HEK293 (cell line): ENCODE measurements at regions not wholly inside any gene's neighbourhood (a gene's known extent, or its start where the extent isn't known, plus 50 kb on each side); places are given as distances from the start of the nearest gene placed in this dataset.

Source experiments
- CTCF ChIA-PET: fragments of 350-600 bp; formaldehyde crosslinking; extraction: SDS; loops from one replicate; lab custom pipeline; 2021; ENCODE audit warnings: antibody characterized with exemption; lab: Yijun Ruan, JAX
- POLR2A ChIA-PET: fragments of 300-600 bp; formaldehyde crosslinking; extraction: SDS; loops from one replicate; lab custom pipeline; 2020; ENCODE audit warnings: antibody characterized with exemption, inconsistent platforms; lab: Yijun Ruan, JAX
- H3K27ac ChIP-seq: fragments of 200-500 bp; sonication (Bioruptor generic); 2 replicates; pipeline ENCODE4 v1.5.1; 2014; ENCODE audit warnings: low read depth, low read length, control low read depth, inconsistent platforms; ENCODE audit errors: extremely low read depth
- H3K36me3 ChIP-seq, 2 experiments: fragments of 200-500 bp in 1 of 2; sonication (Bioruptor generic) in 1 of 2; 1 replicate in 1 of 2; 2 replicates in 1 of 2; pipeline ENCODE4 v1.5.1; 2014 to 2017; ENCODE audit warnings: inconsistent platforms in 2 of 2, low read length in 2 of 2; ENCODE audit not compliant: control insufficient read depth in 2 of 2, insufficient read depth in 1 of 2
- H3K4me1 ChIP-seq: fragments of 200-500 bp; sonication (Bioruptor generic); 2 replicates; pipeline ENCODE4 v1.5.1; 2014; ENCODE audit warnings: mild to moderate bottlenecking, low read length, inconsistent platforms; ENCODE audit not compliant: control insufficient read depth, insufficient read depth
- H3K4me3 ChIP-seq: 2 replicates; pipeline ENCODE4 v1.5.1; 2011; ENCODE audit warnings: low read depth, mild to moderate bottlenecking, control low read depth, low read length, moderate library complexity
- H3K9me3 ChIP-seq: fragments of 200-500 bp; sonication (Bioruptor generic); 2 replicates; pipeline ENCODE4 v1.5.1; 2014; ENCODE audit warnings: low read depth, low read length, inconsistent platforms; ENCODE audit not compliant: control insufficient read depth, insufficient read depth
- AEBP2 ChIP-seq: fragments of 450-650 bp; formaldehyde crosslinking; IDR thresholded peaks from 2 replicates; pipeline ENCODE4 v1.5.1; 2016; ENCODE audit warnings: missing biosample characterization, missing genetic modification characterization, borderline replicate concordance
- ELK4 ChIP-seq: IDR thresholded peaks from 2 replicates; pipeline ENCODE4 v1.6.1; 2011; ENCODE audit warnings: mild to moderate bottlenecking, low read depth, low read length, borderline replicate concordance
- GLI2 ChIP-seq: fragments of 450-650 bp; formaldehyde crosslinking; IDR thresholded peaks from 2 replicates; pipeline ENCODE4; 2017; ENCODE audit warnings: missing biosample characterization, missing genetic modification characterization, low read depth, borderline replicate concordance
- GLIS1 ChIP-seq: fragments of 450-650 bp; formaldehyde crosslinking; IDR thresholded peaks from 2 replicates; pipeline ENCODE4 v1.5.1; 2016; ENCODE audit warnings: missing biosample characterization, missing genetic modification characterization
- MEIS1 ChIP-seq: sonication (generic); formaldehyde crosslinking; IDR thresholded peaks from 2 replicates; pipeline ENCODE4 v1.8.1; 2022; ENCODE audit warnings: missing genetic modification reagents, mild to moderate bottlenecking, borderline replicate concordance
- PRDM4 ChIP-seq: fragments of 450-650 bp; formaldehyde crosslinking; IDR thresholded peaks from 2 replicates; pipeline ENCODE4 v1.5.1; 2017; ENCODE audit warnings: missing biosample characterization, missing genetic modification characterization
- ZBTB26 ChIP-seq: fragments of 450-650 bp; formaldehyde crosslinking; optimal IDR thresholded peaks from 2 replicates; pipeline ENCODE3; 2016; ENCODE audit warnings: missing biosample characterization, mild to moderate bottlenecking, missing genetic modification characterization
- ZFP37 ChIP-seq: fragments of 450-650 bp; formaldehyde crosslinking; IDR thresholded peaks from 2 replicates; pipeline ENCODE4 v1.5.1; 2016; ENCODE audit warnings: missing biosample characterization, missing genetic modification characterization
- ZNF174 ChIP-seq: fragments of 450-650 bp; formaldehyde crosslinking; IDR thresholded peaks from 2 replicates; pipeline ENCODE4 v1.5.0; 2017; ENCODE audit warnings: missing biosample characterization, mild to moderate bottlenecking, missing genetic modification characterization
- ZNF175 ChIP-seq: fragments of 450-650 bp; formaldehyde crosslinking; IDR thresholded peaks from 2 replicates; pipeline ENCODE4 v1.5.1; 2016; ENCODE audit warnings: missing biosample characterization, missing genetic modification characterization
- ZNF18 ChIP-seq: fragments of 450-650 bp; formaldehyde crosslinking; IDR thresholded peaks from 2 replicates; pipeline ENCODE4 v1.5.1; 2016; ENCODE audit warnings: missing biosample characterization, missing genetic modification characterization
- ZNF274 ChIP-seq, 2 experiments: fragments of 200-500 bp in 1 of 2; fragments of 450-650 bp in 1 of 2; sonication (Bioruptor generic) in 1 of 2; formaldehyde crosslinking in 1 of 2; IDR thresholded peaks; 2 replicates each; pipeline versions ENCODE4 v1.5.1 to v1.6.1; 2014 to 2016; ENCODE audit warnings: borderline replicate concordance in 1 of 2, inconsistent platforms in 1 of 2, low read length in 1 of 2, missing biosample characterization in 1 of 2, missing genetic modification characterization in 1 of 2
- ZNF280D ChIP-seq: fragments of 450-650 bp; formaldehyde crosslinking; IDR thresholded peaks from 2 replicates; pipeline ENCODE4 v1.5.1; 2016; ENCODE audit warnings: missing biosample characterization, missing genetic modification characterization
- ZNF324 ChIP-seq: fragments of 450-650 bp; formaldehyde crosslinking; IDR thresholded peaks from 2 replicates; pipeline ENCODE4 v1.5.1; 2016; ENCODE audit warnings: missing biosample characterization, missing genetic modification characterization
- ZNF37A ChIP-seq: fragments of 450-650 bp; IDR thresholded peaks from 2 replicates; pipeline ENCODE4 v1.5.1; 2018; ENCODE audit warnings: missing biosample characterization, missing genetic modification characterization
- ZNF391 ChIP-seq: fragments of 450-650 bp; formaldehyde crosslinking; IDR thresholded peaks from 2 replicates; pipeline ENCODE4 v1.5.1; 2016; ENCODE audit warnings: low read depth, missing biosample characterization, missing genetic modification characterization, borderline replicate concordance
- ZNF416 ChIP-seq: fragments of 450-650 bp; formaldehyde crosslinking; IDR thresholded peaks from 2 replicates; pipeline ENCODE4 v1.5.1; 2016; ENCODE audit warnings: missing biosample characterization, missing genetic modification characterization
- ZNF623 ChIP-seq: fragments of 450-650 bp; formaldehyde crosslinking; IDR thresholded peaks from 2 replicates; pipeline ENCODE4 v1.5.1; 2016; ENCODE audit warnings: missing biosample characterization, missing genetic modification characterization
- ZNF777 ChIP-seq: fragments of 450-650 bp; formaldehyde crosslinking; IDR thresholded peaks from 2 replicates; pipeline ENCODE4 v1.5.1; 2017; ENCODE audit warnings: missing biosample characterization, missing genetic modification characterization, borderline replicate concordance

GRCh38 chr17:71710816-71711215 lies 410.0 kb upstream of the SOX9 start:
- Histone ChIP-seq H3K4me1 (peaks cover 8% of the 10 kb centered on the region), H3K27ac (no peak overlapping the region), H3K9me3 (no peaks in the 10 kb centered on the region), H3K4me3 (no peak overlapping the region), H3K36me3 (no peaks in the 10 kb centered on the region)
- CTCF ChIA-PET, result interaction anchor here (1.0 kb wide), 1 partner anchor 237 kb away, joined by 3 read pairs; no protein-coding TSS in a partner anchor
- TF ChIP-seq ZNF777 (tag by site-specific recombination), result no peak
- TF ChIP-seq ZNF274 (IDR thresholded peaks at IDR 0.05; ENCODE audit: low read length), result no peak
- no peak for TF ChIP-seq ZNF274 (tag by site-specific recombination; IDR thresholded peaks at IDR 0.05; ENCODE audit: borderline replicate concordance)
- TF ChIP-seq ZNF280D (tag by site-specific recombination), result no peak
- TF ChIP-seq ZNF174, result no peak
- no peak for TF ChIP-seq AEBP2
- no peak for TF ChIP-seq GLIS1 (tag by site-specific recombination)
- no peak for TF ChIP-seq ZNF175
- POLR2A ChIA-PET, result no interaction called here

GRCh38 chr17:71713846-71714245 lies 407.0 kb upstream of the SOX9 start:
- H3K4me1 ChIP-seq, result peaks cover 8% of the 10 kb centered on the region
- no peaks in the 10 kb centered on the region for H3K9me3 ChIP-seq
- TF ChIP-seq ZNF18 (no peak), ZBTB26 (tag by site-specific recombination) (no peak), ZNF324 (tag by site-specific recombination) (no peak)
- ChIA-PET POLR2A (no interaction called here), CTCF (no interaction called here)
- H3K36me3 ChIP-seq, result no peaks in the 10 kb centered on the region
- H3K4me3 ChIP-seq, result no peak overlapping the region
- no peak overlapping the region for H3K27ac ChIP-seq

GRCh38 chr17:71724339-71724738 lies 396.5 kb upstream of the SOX9 start:
- H3K27ac ChIP-seq, result no peak overlapping the region
- POLR2A ChIA-PET, result no interaction called here
- H3K36me3 ChIP-seq, result no peaks in the 10 kb centered on the region
- H3K4me1 ChIP-seq, result no peaks in the 10 kb centered on the region
- H3K4me3 ChIP-seq, result no peak overlapping the region
- no peaks in the 10 kb centered on the region; the same call in 1 of the 2 replicates for H3K9me3 ChIP-seq
- CTCF ChIA-PET, result no interaction called here
- no peak for TF ChIP-seq PRDM4 (tag by site-specific recombination)
- no peak for TF ChIP-seq GLI2 (tag by site-specific recombination)
- no peak for TF ChIP-seq ZFP37 (tag by site-specific recombination)
- no peak for TF ChIP-seq ELK4
- no peak for TF ChIP-seq ZNF37A (tag by site-specific recombination)
- TF ChIP-seq ZNF623 (tag by site-specific recombination), result no peak
- TF ChIP-seq ZNF324 (tag by site-specific recombination), result no peak
- no peak for TF ChIP-seq ZNF391
- TF ChIP-seq ZNF416 (tag by site-specific recombination), result no peak
- no peak for TF ChIP-seq MEIS1
